Ishikawa (cell line): ENCODE measurements at regions not wholly inside any gene's neighbourhood (a gene's known extent, or its start where the extent isn't known, plus 50 kb on each side); places are given as distances from the start of the nearest gene placed in this dataset.

Source experiments
- CEBPB ChIP-seq: IDR thresholded peaks from 2 replicates; pipeline ENCODE4 v1.6.1; 2012
- CREB1 ChIP-seq: IDR thresholded peaks from 2 replicates; pipeline ENCODE4 v1.6.1; 2012; ENCODE audit warnings: low read depth
- EP300 ChIP-seq: IDR thresholded peaks from 2 replicates; pipeline ENCODE4 v1.6.1; 2012; ENCODE audit warnings: borderline replicate concordance
- FOXM1 ChIP-seq: IDR thresholded peaks from 2 replicates; pipeline ENCODE4 v1.6.1; 2012; ENCODE audit warnings: low read depth, borderline replicate concordance
- NFIC ChIP-seq: IDR thresholded peaks from 2 replicates; pipeline ENCODE4 v1.6.1; 2012
- RAD21 ChIP-seq: IDR thresholded peaks from 2 replicates; pipeline ENCODE4 v1.6.1; 2012; ENCODE audit warnings: low read depth
- TAF1 ChIP-seq: IDR thresholded peaks from 2 replicates; pipeline ENCODE4 v1.6.1; 2012; ENCODE audit warnings: low read depth, mild to moderate bottlenecking
- TCF12 ChIP-seq: IDR thresholded peaks from 2 replicates; pipeline ENCODE4 v1.6.1; 2012; ENCODE audit warnings: low read depth
- TEAD4 ChIP-seq: IDR thresholded peaks from 2 replicates; pipeline ENCODE4 v1.6.1; 2012
- USF1 ChIP-seq: IDR thresholded peaks from 2 replicates; pipeline ENCODE4 v1.6.1; 2012
- YY1 ChIP-seq: IDR thresholded peaks from 2 replicates; pipeline ENCODE4 v1.6.1; 2012; ENCODE audit warnings: low read depth
- ZBTB7A ChIP-seq: IDR thresholded peaks from 2 replicates; pipeline ENCODE4 v1.6.1; 2012; ENCODE audit warnings: low read depth
- TF ChIP-seq, protein P1 (sequence below): IDR thresholded peaks from 2 replicates; pipeline ENCODE4 v1.6.1; 2012; ENCODE audit warnings: low read depth, mild to moderate bottlenecking
- TF ChIP-seq, protein P2 (sequence below): IDR thresholded peaks from 2 replicates; pipeline ENCODE4 v1.6.1; 2012

GRCh38 chr10:65396997-65397396 lies 1528.8 kb upstream of the LRRTM3 start:
- TF ChIP-seq YY1 (no peak), EP300 (no peak), RAD21 (no peak), TAF1 (no peak), CEBPB (no peak), ZBTB7A (no peak), NFIC (no peak), CREB1 (no peak), TEAD4 (no peak), TCF12 (no peak), FOXM1 (no peak), USF1 (no peak)
- TF ChIP-seq, protein P1, sequence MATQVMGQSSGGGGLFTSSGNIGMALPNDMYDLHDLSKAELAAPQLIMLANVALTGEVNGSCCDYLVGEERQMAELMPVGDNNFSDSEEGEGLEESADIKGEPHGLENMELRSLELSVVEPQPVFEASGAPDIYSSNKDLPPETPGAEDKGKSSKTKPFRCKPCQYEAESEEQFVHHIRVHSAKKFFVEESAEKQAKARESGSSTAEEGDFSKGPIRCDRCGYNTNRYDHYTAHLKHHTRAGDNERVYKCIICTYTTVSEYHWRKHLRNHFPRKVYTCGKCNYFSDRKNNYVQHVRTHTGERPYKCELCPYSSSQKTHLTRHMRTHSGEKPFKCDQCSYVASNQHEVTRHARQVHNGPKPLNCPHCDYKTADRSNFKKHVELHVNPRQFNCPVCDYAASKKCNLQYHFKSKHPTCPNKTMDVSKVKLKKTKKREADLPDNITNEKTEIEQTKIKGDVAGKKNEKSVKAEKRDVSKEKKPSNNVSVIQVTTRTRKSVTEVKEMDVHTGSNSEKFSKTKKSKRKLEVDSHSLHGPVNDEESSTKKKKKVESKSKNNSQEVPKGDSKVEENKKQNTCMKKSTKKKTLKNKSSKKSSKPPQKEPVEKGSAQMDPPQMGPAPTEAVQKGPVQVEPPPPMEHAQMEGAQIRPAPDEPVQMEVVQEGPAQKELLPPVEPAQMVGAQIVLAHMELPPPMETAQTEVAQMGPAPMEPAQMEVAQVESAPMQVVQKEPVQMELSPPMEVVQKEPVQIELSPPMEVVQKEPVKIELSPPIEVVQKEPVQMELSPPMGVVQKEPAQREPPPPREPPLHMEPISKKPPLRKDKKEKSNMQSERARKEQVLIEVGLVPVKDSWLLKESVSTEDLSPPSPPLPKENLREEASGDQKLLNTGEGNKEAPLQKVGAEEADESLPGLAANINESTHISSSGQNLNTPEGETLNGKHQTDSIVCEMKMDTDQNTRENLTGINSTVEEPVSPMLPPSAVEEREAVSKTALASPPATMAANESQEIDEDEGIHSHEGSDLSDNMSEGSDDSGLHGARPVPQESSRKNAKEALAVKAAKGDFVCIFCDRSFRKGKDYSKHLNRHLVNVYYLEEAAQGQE: no peak
- TF ChIP-seq, protein P2, sequence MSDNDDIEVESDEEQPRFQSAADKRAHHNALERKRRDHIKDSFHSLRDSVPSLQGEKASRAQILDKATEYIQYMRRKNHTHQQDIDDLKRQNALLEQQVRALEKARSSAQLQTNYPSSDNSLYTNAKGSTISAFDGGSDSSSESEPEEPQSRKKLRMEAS: no peak
